Central memory CD8-positive, alpha-beta T cell (primary cell): ENCODE measurements at regions not wholly inside any gene's neighbourhood (a gene's known extent, or its start where the extent isn't known, plus 50 kb on each side); places are given as distances from the start of the nearest gene placed in this dataset.
"Not testable (repeated sequence)": the region's sequence is repeated elsewhere in the genome, so short reads cannot be mapped to it uniquely, and the experiment has no call there.

Source experiments
- ATAC-seq: fragments of 150-1000 bp; cut with Tn5 transposase; replicated peaks from 2 replicates; pipeline ENCODE4 v1.10.0; 2022; ENCODE audit warnings: mild to moderate bottlenecking, moderate FRiP score, moderate number of reproducible peaks; ENCODE audit not compliant: poor library complexity, severe bottlenecking; ENCODE audit errors: extremely low read depth
- DNase-seq, 2 donors: peaks; one replicate each; pipeline ENCODE4 v3.0.0; 2021; ENCODE audit warnings: low spot score in 2 of 2
- H3K27ac Mint-ChIP-seq: one replicate; pipeline ENCODE4 v1.8.0; 2022; ENCODE audit warnings: low read depth, mild to moderate bottlenecking, moderate library complexity, mixed read lengths
- H3K27me3 Mint-ChIP-seq: one replicate; pipeline ENCODE4 v1.8.0; 2022; ENCODE audit warnings: mixed read lengths
- H3K36me3 Mint-ChIP-seq: one replicate; pipeline ENCODE4 v1.8.0; 2022; ENCODE audit warnings: mild to moderate bottlenecking, moderate library complexity, mixed read lengths; ENCODE audit not compliant: insufficient read depth
- H3K4me1 Mint-ChIP-seq: one replicate; pipeline ENCODE4 v1.8.0; 2022; ENCODE audit warnings: mixed read lengths
- H3K4me3 Mint-ChIP-seq: one replicate; pipeline ENCODE4 v1.8.0; 2022; ENCODE audit warnings: mild to moderate bottlenecking, moderate library complexity, mixed read lengths
- H3K9me3 Mint-ChIP-seq: one replicate; pipeline ENCODE4 v1.8.0; 2022; ENCODE audit warnings: mixed read lengths

GRCh38 chr11:109648804-109649203 is 226.8 kb downstream of the C11orf87 start:
- no peak overlapping the region for H3K27ac Mint-ChIP-seq
- H3K36me3 Mint-ChIP-seq, result no peaks in the 10 kb centered on the region
- ATAC-seq, result no peak
- no peaks in the 10 kb centered on the region for H3K27me3 Mint-ChIP-seq
- H3K4me1 Mint-ChIP-seq, result no peaks in the 10 kb centered on the region
- DNase-seq, result no peak
- H3K4me3 Mint-ChIP-seq, result no peak overlapping the region
- H3K9me3 Mint-ChIP-seq, result peaks cover 14% of the 10 kb centered on the region

DNA sequence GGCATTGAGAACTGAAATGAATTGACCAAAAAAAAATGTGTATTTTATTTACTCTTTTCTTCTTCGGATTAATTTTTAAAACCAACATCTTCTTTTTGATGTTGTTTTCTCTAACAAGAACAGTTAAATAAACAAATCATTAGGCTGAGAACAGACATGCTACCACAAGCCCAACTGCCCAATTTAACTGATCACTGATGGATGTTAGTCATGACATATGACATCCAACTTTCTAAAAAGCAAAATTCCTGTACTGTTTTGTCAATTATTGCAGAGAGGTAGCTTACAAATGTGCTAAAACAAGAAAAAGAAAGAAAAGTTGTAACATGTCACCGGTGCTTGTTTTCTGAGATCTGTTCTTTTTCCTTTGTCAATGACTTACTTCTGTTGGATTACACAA is 232.1 kb downstream of the C11orf87 start:
- no peak for ATAC-seq
- Mint-ChIP-seq H3K9me3 (no peaks in the 10 kb centered on the region), H3K36me3 (no peaks in the 10 kb centered on the region), H3K27ac (no peak overlapping the region), H3K27me3 (no peaks in the 10 kb centered on the region), H3K4me3 (no peak overlapping the region), H3K4me1 (no peaks in the 10 kb centered on the region)
- DNase-seq, result no peak

DNA sequence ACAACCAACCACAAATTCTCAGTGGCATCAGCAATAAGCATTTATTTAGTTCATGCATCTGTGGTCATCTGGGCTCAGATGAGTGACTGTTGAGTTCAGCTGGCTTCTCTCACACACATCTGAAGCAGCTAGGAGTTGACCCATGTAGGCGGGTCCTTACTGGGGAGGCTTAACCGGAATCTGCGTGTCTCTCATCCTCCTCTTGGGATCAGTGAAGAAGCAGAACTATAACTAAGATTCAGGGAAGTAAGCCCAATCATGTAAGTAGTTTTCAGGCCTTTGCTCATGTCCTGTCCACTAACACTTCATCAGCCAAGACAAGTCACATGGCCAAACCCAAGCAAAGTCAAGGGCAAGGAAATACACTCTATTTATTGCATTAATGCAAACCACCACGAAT is 236.2 kb downstream of the C11orf87 start:
- Mint-ChIP-seq H3K27me3 (no peaks in the 10 kb centered on the region), H3K4me1 (no peaks in the 10 kb centered on the region), H3K4me3 (no peak overlapping the region), H3K9me3 (no peaks in the 10 kb centered on the region), H3K27ac (no peak overlapping the region), H3K36me3 (no peaks in the 10 kb centered on the region)
- ATAC-seq (no peak), DNase-seq (no peak)

DNA sequence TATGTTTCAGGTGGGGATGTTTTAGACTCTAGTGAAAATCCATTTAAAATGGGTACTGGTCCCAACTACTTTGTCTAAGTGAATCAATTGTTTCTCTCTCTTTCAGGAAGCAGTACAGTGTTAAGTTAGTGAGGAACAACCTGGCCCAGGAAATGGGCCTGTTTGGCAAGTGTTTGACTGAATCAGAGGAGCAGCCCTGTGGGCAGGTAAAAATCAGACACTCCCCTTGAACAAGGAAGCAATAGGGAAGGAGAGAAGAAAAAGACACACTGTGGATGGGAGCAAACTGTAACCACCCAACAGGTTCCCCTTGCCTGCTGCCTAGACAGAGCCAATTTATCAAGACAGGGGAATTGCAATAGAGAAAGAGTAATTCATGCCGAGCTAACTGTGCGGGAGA is 245.7 kb downstream of the C11orf87 start:
- H3K4me3 Mint-ChIP-seq, result no peak overlapping the region
- peaks cover 9% of the 10 kb centered on the region for H3K9me3 Mint-ChIP-seq
- no peaks in the 10 kb centered on the region for H3K27me3 Mint-ChIP-seq
- H3K36me3 Mint-ChIP-seq, result no peaks in the 10 kb centered on the region
- DNase-seq, result no peak
- ATAC-seq, result no peak
- H3K4me1 Mint-ChIP-seq, result no peaks in the 10 kb centered on the region
- H3K27ac Mint-ChIP-seq, result no peak overlapping the region

- Mint-ChIP-seq H3K27ac (no peak overlapping the region), H3K36me3 (no peaks in the 10 kb centered on the region), H3K4me1 (no peaks in the 10 kb centered on the region), H3K9me3 (peaks cover 9% of the 10 kb centered on the region), H3K27me3 (no peaks in the 10 kb centered on the region), H3K4me3 (no peak overlapping the region)
- ATAC-seq (no peak), DNase-seq (no peak)
Observed at GRCh38 chr11:109668973-109669634, 247.1 kb downstream of the C11orf87 start.

DNA sequence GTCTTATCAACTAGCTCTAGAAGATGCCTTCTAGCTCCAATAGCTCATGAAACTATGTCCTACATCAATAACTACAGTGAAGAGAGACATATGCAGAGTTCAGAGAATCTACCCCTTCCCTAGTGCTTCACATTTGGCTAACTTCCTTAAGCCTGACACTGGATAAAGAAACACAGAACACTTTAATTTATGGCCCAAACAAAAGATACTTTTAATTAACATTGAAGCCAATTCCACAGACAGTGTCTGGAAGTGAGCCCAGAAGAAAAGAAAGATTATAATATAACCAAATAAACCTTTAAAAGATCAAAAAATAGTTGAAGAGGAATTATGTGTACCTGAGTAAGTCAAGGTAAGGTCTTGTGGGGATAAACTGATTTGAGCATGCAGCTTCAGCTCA is 255.2 kb downstream of the C11orf87 start:
- peaks cover 5% of the 10 kb centered on the region for H3K9me3 Mint-ChIP-seq
- DNase-seq, result no peak
- no peak for ATAC-seq
- H3K27ac Mint-ChIP-seq, result no peak overlapping the region
- no peak overlapping the region for H3K4me3 Mint-ChIP-seq
- no peaks in the 10 kb centered on the region for H3K27me3 Mint-ChIP-seq
- no peaks in the 10 kb centered on the region for H3K36me3 Mint-ChIP-seq
- H3K4me1 Mint-ChIP-seq, result no peaks in the 10 kb centered on the region

DNA sequence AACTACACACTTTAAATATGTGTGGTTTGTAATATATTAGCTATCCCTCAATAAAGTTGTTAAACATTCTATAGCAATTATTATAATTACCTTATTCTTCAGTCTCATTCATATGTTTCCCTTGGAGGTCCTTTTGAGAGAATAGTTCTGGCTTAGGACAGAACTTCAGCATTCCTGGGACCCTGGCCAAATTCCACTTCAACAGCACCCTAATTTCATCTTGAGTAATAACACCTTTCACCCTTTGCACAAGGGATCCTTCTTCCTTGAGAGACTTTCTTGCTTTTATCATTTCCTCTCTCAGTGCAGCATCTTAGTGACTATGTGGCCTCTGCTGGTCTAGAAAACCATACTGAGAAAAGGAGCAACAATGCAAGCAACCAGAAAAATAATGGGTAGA is 255.9 kb downstream of the C11orf87 start:
- Mint-ChIP-seq H3K27ac (no peak overlapping the region), H3K36me3 (no peaks in the 10 kb centered on the region), H3K4me1 (no peaks in the 10 kb centered on the region), H3K9me3 (peaks cover 5% of the 10 kb centered on the region), H3K4me3 (no peak overlapping the region), H3K27me3 (no peaks in the 10 kb centered on the region)
- ATAC-seq, result no peak
- no peak for DNase-seq

- Mint-ChIP-seq H3K27ac (no peak overlapping the region), H3K9me3 (peaks cover 5% of the 10 kb centered on the region), H3K4me3 (no peak overlapping the region), H3K36me3 (no peaks in the 10 kb centered on the region), H3K27me3 (no peaks in the 10 kb centered on the region), H3K4me1 (no peaks in the 10 kb centered on the region)
- DNase-seq, result no peak
- ATAC-seq, result no peak
Observed at GRCh38 chr11:109680127-109680526, 258.1 kb downstream of the C11orf87 start.

- H3K4me1 Mint-ChIP-seq, H3K9me3 Mint-ChIP-seq, H3K36me3 Mint-ChIP-seq, H3K27me3 Mint-ChIP-seq, DNase-seq, ATAC-seq, H3K27ac Mint-ChIP-seq, H3K4me3 Mint-ChIP-seq: not testable (repeated sequence)
Observed at GRCh38 chr11:109682788-109683187, 260.8 kb downstream of the C11orf87 start.

DNA sequence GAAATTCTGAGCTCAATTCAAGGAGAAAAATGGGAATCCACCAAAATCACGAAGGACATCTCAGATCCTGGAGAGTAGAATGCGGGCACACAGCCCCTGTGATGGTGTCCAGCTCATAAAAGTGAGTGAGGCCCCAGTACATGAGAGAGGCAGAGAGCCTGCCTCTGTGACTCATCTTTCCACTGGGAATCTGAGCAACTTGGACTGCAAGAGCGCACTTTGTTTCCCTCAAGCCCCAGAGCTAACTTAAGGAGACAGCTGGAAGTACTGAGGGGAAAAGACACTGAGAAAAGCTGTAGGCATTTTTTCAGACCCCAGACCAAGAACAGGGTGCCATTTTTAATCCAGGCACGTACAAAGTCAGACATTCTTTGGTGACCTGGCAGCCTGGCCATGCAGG is 273.7 kb downstream of the C11orf87 start:
- peaks cover 22% of the 10 kb centered on the region for H3K9me3 Mint-ChIP-seq
- no peak overlapping the region for H3K4me3 Mint-ChIP-seq
- H3K27me3 Mint-ChIP-seq, result no peaks in the 10 kb centered on the region
- no peak for ATAC-seq
- H3K36me3 Mint-ChIP-seq, result no peaks in the 10 kb centered on the region
- DNase-seq, result no peak
- H3K4me1 Mint-ChIP-seq, result no peaks in the 10 kb centered on the region
- no peak overlapping the region for H3K27ac Mint-ChIP-seq

GRCh38 chr11:109696191-109696897 is 274.4 kb downstream of the C11orf87 start:
- DNase-seq (no peak), ATAC-seq (no peak)
- Mint-ChIP-seq H3K9me3 (peaks cover 24% of the 10 kb centered on the region), H3K27ac (no peak overlapping the region), H3K36me3 (no peaks in the 10 kb centered on the region), H3K4me1 (no peaks in the 10 kb centered on the region), H3K27me3 (no peaks in the 10 kb centered on the region), H3K4me3 (no peak overlapping the region)

DNA sequence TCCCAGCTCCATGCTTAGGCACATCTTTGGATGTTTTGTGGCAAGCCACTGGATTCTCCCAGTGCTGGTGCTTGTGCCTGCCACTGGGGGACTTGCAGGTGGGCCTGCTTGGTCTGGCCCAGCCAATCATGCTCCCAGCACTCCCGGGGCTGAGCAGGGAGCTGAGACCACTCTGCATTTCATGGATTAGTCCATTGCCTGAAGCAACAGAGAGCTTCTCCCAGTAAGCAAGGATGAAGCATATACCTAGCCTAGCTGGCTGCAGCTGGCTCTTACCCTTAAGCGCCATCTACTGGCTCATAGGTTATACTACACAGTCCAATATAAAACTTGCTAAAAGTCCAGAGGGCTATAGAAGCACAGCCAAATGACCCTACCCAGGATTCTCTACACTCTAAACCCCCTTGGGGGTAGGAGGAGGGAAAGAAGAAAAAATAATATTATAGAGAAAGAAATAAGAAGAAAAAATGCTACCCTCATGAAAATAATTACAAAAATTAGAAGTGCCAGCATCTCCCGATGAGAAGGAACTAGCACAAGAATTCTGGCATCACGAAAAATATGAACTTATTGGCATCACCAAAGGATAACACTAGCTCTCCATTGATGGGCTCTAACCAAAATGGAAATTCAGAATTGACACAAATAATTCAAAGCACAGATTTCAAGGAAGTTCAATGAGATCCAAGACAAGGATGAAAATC is 275.3 kb downstream of the C11orf87 start:
- no peak for DNase-seq
- Mint-ChIP-seq H3K9me3 (peaks cover 24% of the 10 kb centered on the region), H3K4me1 (no peaks in the 10 kb centered on the region), H3K4me3 (no peak overlapping the region), H3K27me3 (no peaks in the 10 kb centered on the region), H3K36me3 (no peaks in the 10 kb centered on the region), H3K27ac (no peak overlapping the region)
- no peak for ATAC-seq

- ATAC-seq (no peak), DNase-seq (no peak)
- no peak overlapping the region for H3K4me3 Mint-ChIP-seq
- H3K27me3 Mint-ChIP-seq, result no peaks in the 10 kb centered on the region
- H3K4me1 Mint-ChIP-seq, result no peaks in the 10 kb centered on the region
- peaks cover 24% of the 10 kb centered on the region for H3K9me3 Mint-ChIP-seq
- no peak overlapping the region for H3K27ac Mint-ChIP-seq
- H3K36me3 Mint-ChIP-seq, result no peaks in the 10 kb centered on the region
Observed at GRCh38 chr11:109698237-109698636, 276.2 kb downstream of the C11orf87 start.
